GM12865 (cell line): ENCODE measurements at regions not wholly inside any gene's neighbourhood (a gene's known extent, or its start where the extent isn't known, plus 50 kb on each side); places are given as distances from the start of the nearest gene placed in this dataset.

Experiments
- DNase-seq: peaks from one replicate; pipeline ENCODE4 v3.0.0; 2010; ENCODE audit warnings: low read depth
- H3K4me3 ChIP-seq: 2 replicates; pipeline ENCODE4 v1.5.1; 2011; ENCODE audit warnings: mild to moderate bottlenecking, low read depth, low read length, control low read depth
- TF ChIP-seq, protein P1 (sequence below): IDR thresholded peaks from 2 replicates; pipeline ENCODE4 v1.5.1; 2011; ENCODE audit warnings: low read length, control low read depth, low read depth, inconsistent platforms; ENCODE audit not compliant: insufficient read depth; ENCODE audit errors: missing control alignments

- no peak overlapping the region for H3K4me3 ChIP-seq
- no peak for DNase-seq
- TF ChIP-seq, protein P1, sequence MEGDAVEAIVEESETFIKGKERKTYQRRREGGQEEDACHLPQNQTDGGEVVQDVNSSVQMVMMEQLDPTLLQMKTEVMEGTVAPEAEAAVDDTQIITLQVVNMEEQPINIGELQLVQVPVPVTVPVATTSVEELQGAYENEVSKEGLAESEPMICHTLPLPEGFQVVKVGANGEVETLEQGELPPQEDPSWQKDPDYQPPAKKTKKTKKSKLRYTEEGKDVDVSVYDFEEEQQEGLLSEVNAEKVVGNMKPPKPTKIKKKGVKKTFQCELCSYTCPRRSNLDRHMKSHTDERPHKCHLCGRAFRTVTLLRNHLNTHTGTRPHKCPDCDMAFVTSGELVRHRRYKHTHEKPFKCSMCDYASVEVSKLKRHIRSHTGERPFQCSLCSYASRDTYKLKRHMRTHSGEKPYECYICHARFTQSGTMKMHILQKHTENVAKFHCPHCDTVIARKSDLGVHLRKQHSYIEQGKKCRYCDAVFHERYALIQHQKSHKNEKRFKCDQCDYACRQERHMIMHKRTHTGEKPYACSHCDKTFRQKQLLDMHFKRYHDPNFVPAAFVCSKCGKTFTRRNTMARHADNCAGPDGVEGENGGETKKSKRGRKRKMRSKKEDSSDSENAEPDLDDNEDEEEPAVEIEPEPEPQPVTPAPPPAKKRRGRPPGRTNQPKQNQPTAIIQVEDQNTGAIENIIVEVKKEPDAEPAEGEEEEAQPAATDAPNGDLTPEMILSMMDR, result no peak
Observed at GRCh38 chr12:114955414-114956014, 271.5 kb upstream of the TBX3 start.

DNA sequence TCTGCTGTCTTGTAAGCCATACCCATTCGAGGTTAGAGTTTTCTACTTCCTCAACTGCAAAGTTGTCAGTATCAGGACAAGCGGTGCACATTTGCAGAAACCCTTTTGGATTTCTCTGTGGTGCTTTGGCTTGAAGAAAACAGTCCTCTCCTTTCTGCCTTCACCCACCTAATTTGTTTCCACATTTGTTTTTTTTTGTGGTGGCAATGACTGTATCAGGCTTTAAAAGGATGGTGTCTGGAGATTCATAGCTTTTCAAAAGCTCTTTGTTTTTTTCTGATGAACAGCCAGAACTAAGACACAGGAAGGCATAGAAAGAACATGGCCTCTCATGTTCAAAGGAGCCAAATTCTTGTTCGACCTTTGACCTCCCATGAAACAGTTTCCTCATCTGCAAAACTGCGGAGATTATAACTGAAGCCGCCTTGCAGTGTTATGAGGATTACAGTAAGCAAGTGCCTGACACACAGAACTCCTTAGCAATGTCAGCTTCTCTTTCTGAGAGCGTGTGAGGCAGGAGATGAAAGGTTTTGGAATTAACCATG is 270.6 kb upstream of the TBX3 start:
- H3K4me3 ChIP-seq, result no peak overlapping the region
- TF ChIP-seq, protein P1, result no peak
- no peak for DNase-seq

- no peak overlapping the region for H3K4me3 ChIP-seq
- TF ChIP-seq, protein P1, result no peak
- DNase-seq, result no peak
Observed at GRCh38 chr12:114952573-114953271, 268.7 kb upstream of the TBX3 start.

GRCh38 chr12:114949058-114949820 is 265.3 kb upstream of the TBX3 start:
- no peak for DNase-seq
- TF ChIP-seq, protein P1, result no peak
- no peak overlapping the region for H3K4me3 ChIP-seq

GRCh38 chr12:114945351-114945750 is 261.4 kb upstream of the TBX3 start:
- H3K4me3 ChIP-seq, result no peak overlapping the region
- DNase-seq, result no peak
- TF ChIP-seq, protein P1, result no peak

- TF ChIP-seq, protein P1, result no peak
- DNase-seq, result no peak
- no peak overlapping the region for H3K4me3 ChIP-seq
Observed at GRCh38 chr12:114944736-114945135, 260.8 kb upstream of the TBX3 start.
